ENCODE measurements at regions not wholly inside any gene's neighbourhood (a gene's known extent, or its start where the extent isn't known, plus 50 kb on each side); places are given as distances from the start of the nearest gene placed in this dataset.

- ATAC-seq (replicated peaks) = no peak
- Mint-ChIP-seq H3K27ac (no peak overlapping the region), H3K4me1 (no peaks in the 10 kb centered on the region), H3K36me3 (ENCODE audit: low read depth) (no peaks in the 10 kb centered on the region), H3K27me3 (peaks cover 4% of the 10 kb centered on the region), H3K4me3 (no peak overlapping the region), H3K9me3 (no peaks in the 10 kb centered on the region)
Measured at GRCh38 chr2:38432820-38433606, 55.9 kb upstream of the ATL2 start.

DNA sequence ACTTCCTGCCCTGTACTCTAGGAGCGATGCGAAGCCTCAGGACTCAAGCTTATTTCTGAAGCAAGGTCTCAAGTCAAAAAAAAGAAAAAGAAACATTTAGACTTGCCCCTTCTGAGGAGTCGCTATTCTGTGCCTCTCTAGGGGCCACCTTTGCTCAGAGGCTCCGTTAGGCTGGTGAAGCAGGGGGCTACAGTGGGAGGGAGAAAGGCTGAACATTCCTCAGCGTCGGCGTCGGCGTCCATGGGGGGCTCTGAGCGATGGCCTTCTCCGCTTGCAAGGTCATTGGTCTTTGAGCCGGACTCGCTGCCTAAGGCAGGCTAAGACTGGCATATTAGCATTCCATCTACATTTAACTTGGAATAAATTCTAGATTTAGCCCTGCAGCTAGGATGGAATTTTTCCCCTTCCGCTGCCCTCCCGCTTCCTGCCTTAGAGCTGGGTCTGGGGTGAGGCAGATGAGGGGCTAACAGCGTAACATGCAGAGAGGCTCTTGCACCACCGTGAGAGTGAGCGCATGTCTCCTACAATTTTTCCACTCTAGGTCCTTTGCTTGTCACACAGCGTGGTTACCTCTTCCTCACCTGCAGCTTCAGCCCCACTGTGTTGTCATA, 53.6 kb upstream of the ATL2 start:
- Mint-ChIP-seq H3K36me3 (ENCODE audit: low read depth) (no peaks in the 10 kb centered on the region), H3K4me1 (no peaks in the 10 kb centered on the region), H3K9me3 (no peaks in the 10 kb centered on the region), H3K27ac (no peak overlapping the region), H3K4me3 (no peak overlapping the region), H3K27me3 (peaks cover 4% of the 10 kb centered on the region)
- no peak for ATAC-seq (replicated peaks)

GRCh38 chr2:38430196-38430595, 53.1 kb upstream of the ATL2 start:
- Mint-ChIP-seq H3K36me3 (ENCODE audit: low read depth) (no peaks in the 10 kb centered on the region), H3K27ac (no peak overlapping the region), H3K9me3 (no peaks in the 10 kb centered on the region), H3K27me3 (peaks cover 7% of the 10 kb centered on the region), H3K4me1 (no peaks in the 10 kb centered on the region), H3K4me3 (no peak overlapping the region)
- ATAC-seq (replicated peaks) = no peak

- Mint-ChIP-seq H3K9me3 (no peaks in the 10 kb centered on the region), H3K4me1 (no peaks in the 10 kb centered on the region), H3K36me3 (ENCODE audit: low read depth) (no peaks in the 10 kb centered on the region), H3K27ac (no peak overlapping the region), H3K27me3 (peaks cover 7% of the 10 kb centered on the region), H3K4me3 (no peak overlapping the region)
- ATAC-seq (replicated peaks) = no peak
Measured at GRCh38 chr2:38427936-38428335, 50.9 kb upstream of the ATL2 start.

DNA sequence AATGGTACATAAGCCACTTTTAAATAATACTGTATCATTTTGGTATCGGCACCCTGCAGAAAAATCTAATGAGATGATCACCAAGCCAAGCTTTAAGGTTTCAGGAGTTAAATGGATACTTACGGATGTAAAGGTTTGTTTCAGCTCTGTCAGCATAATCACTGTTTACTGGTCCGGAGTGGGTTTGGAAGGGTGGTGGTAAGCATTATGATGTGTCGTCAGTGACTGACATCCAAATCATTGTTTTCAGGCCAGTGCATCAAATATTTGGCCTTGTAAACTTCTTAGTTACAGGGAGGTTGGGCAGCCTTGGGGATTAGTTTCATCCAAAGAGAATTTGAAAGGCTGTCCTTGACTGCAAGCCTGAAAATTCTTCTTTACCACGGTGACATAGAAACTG, 50.0 kb upstream of the ATL2 start:
- Mint-ChIP-seq H3K27me3 (peaks cover 7% of the 10 kb centered on the region), H3K4me1 (no peaks in the 10 kb centered on the region), H3K9me3 (no peaks in the 10 kb centered on the region), H3K4me3 (no peak overlapping the region), H3K27ac (no peak overlapping the region), H3K36me3 (ENCODE audit: low read depth) (no peaks in the 10 kb centered on the region)
- no peak for ATAC-seq (replicated peaks)

Measured in activated T-helper 17 cell treated with anti-CD3 and anti-CD28 coated beads, Interleukin-2, amount 50 U/mL, for 72 hours (primary cell).